Coronary artery (tissue), 2 donors: ENCODE measurements at regions not wholly inside any gene's neighbourhood (a gene's known extent, or its start where the extent isn't known, plus 50 kb on each side); places are given as distances from the start of the nearest gene placed in this dataset.

Source experiments
- DNase-seq: peaks from one replicate; pipeline ENCODE4 v3.0.0-alpha.2; 2017; ENCODE audit warnings: low spot score
- H3K27ac ChIP-seq, 2 donors: fragments of 200-600 bp; sonication (generic); one replicate each; pipeline ENCODE4 v1.5.1; 2016 to 2019
- H3K4me3 ChIP-seq: fragments of 200-600 bp; sonication (generic); 2 replicates; pipeline ENCODE4 v1.5.1; 2016; ENCODE audit warnings: mild to moderate bottlenecking, moderate library complexity
- TF ChIP-seq, protein P1 (sequence below): fragments of 200-600 bp; sonication (generic); IDR thresholded peaks from one replicate; pipeline ENCODE4 v1.5.1; 2019; ENCODE audit warnings: antibody characterized with exemption

- DNase-seq = no peak
- TF ChIP-seq, protein P1, sequence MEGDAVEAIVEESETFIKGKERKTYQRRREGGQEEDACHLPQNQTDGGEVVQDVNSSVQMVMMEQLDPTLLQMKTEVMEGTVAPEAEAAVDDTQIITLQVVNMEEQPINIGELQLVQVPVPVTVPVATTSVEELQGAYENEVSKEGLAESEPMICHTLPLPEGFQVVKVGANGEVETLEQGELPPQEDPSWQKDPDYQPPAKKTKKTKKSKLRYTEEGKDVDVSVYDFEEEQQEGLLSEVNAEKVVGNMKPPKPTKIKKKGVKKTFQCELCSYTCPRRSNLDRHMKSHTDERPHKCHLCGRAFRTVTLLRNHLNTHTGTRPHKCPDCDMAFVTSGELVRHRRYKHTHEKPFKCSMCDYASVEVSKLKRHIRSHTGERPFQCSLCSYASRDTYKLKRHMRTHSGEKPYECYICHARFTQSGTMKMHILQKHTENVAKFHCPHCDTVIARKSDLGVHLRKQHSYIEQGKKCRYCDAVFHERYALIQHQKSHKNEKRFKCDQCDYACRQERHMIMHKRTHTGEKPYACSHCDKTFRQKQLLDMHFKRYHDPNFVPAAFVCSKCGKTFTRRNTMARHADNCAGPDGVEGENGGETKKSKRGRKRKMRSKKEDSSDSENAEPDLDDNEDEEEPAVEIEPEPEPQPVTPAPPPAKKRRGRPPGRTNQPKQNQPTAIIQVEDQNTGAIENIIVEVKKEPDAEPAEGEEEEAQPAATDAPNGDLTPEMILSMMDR = no peak
- Histone ChIP-seq H3K27ac (no peak overlapping the region), H3K4me3 (no peak overlapping the region)
Measured at GRCh38 chr2:6393819-6394218, 471.9 kb downstream of the CMPK2 start.

- H3K4me3 ChIP-seq = no peak overlapping the region
- no peak overlapping the region for H3K27ac ChIP-seq
- DNase-seq = no peak
- TF ChIP-seq, protein P1 = no peak
Measured at GRCh38 chr2:6394276-6394675, 471.4 kb downstream of the CMPK2 start.

DNA sequence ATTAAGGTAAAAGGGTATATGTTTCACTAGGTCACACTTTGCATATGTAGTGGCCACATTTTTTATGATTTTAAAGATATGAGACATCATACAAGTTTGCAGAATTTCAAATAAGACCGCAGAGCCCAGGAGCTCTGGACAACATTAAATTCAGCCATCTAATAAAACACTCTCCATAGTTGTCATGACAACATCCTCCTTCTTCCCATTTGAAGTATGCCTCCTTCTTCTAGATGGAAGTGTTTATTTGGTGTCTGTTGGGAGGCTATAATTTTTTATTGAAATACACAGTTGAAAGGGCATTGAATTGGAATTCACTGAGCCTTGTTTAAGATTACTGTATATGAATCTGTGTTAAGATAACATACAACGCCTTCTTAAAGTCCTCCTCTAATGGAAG lies 467.3 kb downstream of the CMPK2 start:
- TF ChIP-seq, protein P1 = no peak
- Histone ChIP-seq H3K27ac (no peak overlapping the region), H3K4me3 (no peak overlapping the region)
- DNase-seq = no peak

DNA sequence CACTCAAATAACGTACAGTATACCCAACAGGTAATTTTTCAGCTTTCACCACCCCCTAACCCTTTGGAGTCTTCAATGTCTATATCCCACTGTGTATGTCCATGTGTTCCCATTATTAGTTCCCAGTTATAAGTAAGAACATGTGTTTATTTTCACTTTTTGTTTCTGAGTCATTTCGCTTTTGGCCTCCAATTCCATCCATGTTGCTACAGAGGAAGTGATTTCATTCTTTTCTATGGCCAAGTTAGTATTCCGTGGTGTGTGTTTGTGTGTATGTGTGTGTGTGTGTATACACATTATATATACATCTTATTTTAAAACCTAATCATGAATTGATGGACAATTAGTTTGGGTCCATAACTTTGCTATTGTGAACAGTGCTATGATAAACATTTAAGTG lies 464.4 kb downstream of the CMPK2 start:
- Histone ChIP-seq H3K27ac (no peak overlapping the region), H3K4me3 (no peak overlapping the region)
- TF ChIP-seq, protein P1 = no peak
- no peak for DNase-seq

DNA sequence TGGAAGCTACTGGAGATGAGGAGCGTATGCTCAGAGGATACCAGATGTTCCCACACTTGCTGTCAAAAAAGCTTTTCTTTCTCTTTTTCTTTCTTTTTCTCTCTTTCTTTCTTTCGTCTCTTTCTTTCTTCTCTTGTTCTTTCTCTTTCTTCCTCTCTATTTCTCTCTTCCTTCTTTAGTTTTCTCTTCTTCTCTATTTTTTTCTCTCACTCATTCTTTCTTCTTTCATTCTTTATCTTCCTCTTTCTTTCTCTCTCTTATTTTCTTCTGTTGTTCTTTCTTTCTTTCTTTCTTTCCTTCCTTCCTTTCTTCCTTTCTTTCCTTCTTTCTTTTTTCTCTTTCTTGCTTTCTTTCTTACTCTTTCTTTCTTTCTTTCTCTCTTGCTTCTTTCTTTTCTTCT lies 457.6 kb downstream of the CMPK2 start:
- Histone ChIP-seq H3K4me3 (no peak overlapping the region), H3K27ac (no peak overlapping the region)
- DNase-seq = no peak
- TF ChIP-seq, protein P1 = no peak

DNA sequence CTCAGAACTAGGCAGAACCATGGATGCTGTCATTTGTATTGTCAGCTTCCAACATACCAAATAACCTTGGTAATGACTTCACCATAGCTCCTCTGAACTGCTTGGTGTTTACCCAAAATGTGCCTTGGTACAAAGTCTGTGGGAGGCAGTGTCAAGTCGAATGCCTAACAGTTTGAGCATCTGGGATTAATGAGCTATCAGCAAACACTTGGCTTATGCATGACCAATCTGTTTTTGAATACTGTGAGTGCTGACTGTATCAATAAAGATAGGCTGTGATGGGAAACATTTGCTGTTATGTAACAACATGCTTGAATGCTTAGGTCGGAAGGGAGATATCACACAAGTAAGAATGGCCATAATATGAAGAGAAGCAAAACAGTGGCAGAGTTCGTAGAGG lies 455.4 kb downstream of the CMPK2 start:
- Histone ChIP-seq H3K4me3 (no peak overlapping the region), H3K27ac (no peak overlapping the region)
- TF ChIP-seq, protein P1 = no peak
- DNase-seq = no peak

DNA sequence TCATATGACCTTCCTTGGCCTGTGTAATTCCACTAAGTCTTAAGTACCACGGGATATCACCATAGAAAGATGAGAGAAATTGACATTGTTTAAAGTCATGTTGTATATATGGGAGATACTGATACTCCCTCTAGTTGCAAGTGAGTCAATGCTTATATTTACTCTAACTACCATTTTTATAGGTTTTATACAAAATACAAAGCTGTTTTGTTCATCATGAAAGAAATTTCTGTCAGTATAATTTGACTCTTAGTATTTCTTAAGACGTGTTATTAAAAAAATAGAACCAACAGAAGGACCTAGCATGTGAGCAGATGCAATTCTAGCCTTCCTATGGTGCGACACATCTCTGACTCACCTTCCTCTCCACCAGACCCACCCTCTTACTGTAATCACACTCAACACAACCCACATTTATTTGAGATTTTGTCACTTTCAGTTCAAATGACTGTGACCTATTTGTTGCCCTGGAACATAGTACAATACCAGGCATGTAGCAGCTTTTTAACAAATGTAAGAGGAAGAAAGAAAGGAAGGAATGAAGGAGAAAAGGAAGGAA lies 453.1 kb downstream of the CMPK2 start:
- no peak for DNase-seq
- TF ChIP-seq, protein P1 = no peak
- H3K4me3 ChIP-seq = no peak overlapping the region
- H3K27ac ChIP-seq = no peak overlapping the region
